ENCODE measurements at regions not wholly inside any gene's neighbourhood (a gene's known extent, or its start where the extent isn't known, plus 50 kb on each side); places are given as distances from the start of the nearest gene placed in this dataset.

DNA sequence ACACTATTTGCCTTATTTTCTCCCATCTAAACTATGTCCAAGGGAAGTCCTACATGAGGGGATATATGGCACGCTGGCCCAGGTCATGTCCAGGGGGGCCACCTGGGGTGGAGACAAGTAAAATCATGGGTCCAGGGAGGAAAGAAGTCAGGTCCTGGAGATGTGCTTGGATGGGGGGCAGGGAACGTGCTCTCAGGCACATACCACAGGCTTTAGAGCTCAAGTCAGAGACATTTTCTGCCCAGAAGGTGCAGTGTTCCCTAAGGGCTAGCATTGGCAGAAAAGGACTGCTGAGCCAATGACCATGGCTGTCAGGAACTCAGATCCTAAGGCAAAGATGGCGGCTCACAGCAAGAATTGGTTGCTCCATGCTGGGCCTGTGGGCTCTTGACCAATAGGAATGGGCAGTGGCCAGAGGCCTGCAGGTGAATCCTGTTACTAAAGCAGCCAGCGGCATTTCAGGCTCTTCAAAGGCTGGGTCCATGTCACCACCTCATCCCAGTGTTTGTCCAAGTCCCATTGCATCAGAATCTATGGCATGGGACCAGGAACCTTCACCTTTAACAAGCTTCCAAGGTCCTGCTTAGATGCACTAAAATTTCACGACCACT lies 175.0 kb downstream of the RPLP1 start:
- TF ChIP-seq CTCF (IDR thresholded peaks at IDR 0.05; ENCODE audit: borderline replicate concordance, extremely low read depth, low read length, poor library complexity, severe bottlenecking) = no peak
- no peak for TF ChIP-seq EZH2 (IDR thresholded peaks at IDR 0.05; ENCODE audit: borderline replicate concordance, low read depth, low read length, severe bottlenecking)
